H9 (cell line): ENCODE measurements at regions not wholly inside any gene's neighbourhood (a gene's known extent, or its start where the extent isn't known, plus 50 kb on each side); places are given as distances from the start of the nearest gene placed in this dataset.

Experiments used
- DNase-seq: peaks from one replicate; pipeline ENCODE4 v3.0.0-alpha.2; 2017
- H2AFZ ChIP-seq: one replicate; pipeline ENCODE4 v1.6.1; 2013; ENCODE audit warnings: mild to moderate bottlenecking, low read length, control low read depth, moderate library complexity
- H2AK5ac ChIP-seq: 2 replicates; pipeline ENCODE4 v1.6.1; 2013; ENCODE audit warnings: low read length, control low read depth, mixed read lengths; ENCODE audit not compliant: insufficient read length
- H2BK120ac ChIP-seq: one replicate; pipeline ENCODE4 v1.6.1; 2013; ENCODE audit warnings: low read depth, mild to moderate bottlenecking, low read length, control low read depth, inconsistent platforms; ENCODE audit not compliant: poor library complexity, severe bottlenecking
- H2BK12ac ChIP-seq: 2 replicates; pipeline ENCODE4 v1.6.1; 2013; ENCODE audit warnings: low read length, control low read depth, mixed read lengths, low read depth; ENCODE audit not compliant: insufficient read length
- H2BK15ac ChIP-seq: 2 replicates; pipeline ENCODE4 v1.6.1; 2013; ENCODE audit warnings: low read depth, low read length, control low read depth
- H2BK20ac ChIP-seq: one replicate; pipeline ENCODE4 v1.6.1; 2013; ENCODE audit warnings: low read depth, mild to moderate bottlenecking, low read length, control low read depth, inconsistent platforms; ENCODE audit not compliant: poor library complexity, severe bottlenecking
- H2BK5ac ChIP-seq: 2 replicates; pipeline ENCODE4 v1.6.1; 2013; ENCODE audit warnings: low read length, control low read depth, mixed read lengths; ENCODE audit not compliant: insufficient read length
- H3K14ac ChIP-seq: 2 replicates; pipeline ENCODE4 v1.6.1; 2013; ENCODE audit warnings: low read length, control low read depth; ENCODE audit not compliant: insufficient read depth
- H3K18ac ChIP-seq: 2 replicates; pipeline ENCODE4 v1.6.1; 2013; ENCODE audit warnings: low read depth, mild to moderate bottlenecking, mixed read lengths, low read length, control low read depth; ENCODE audit not compliant: insufficient read length
- H3K23ac ChIP-seq: 2 replicates; pipeline ENCODE4 v1.6.1; 2013; ENCODE audit warnings: low read length, control low read depth, mixed read lengths, low read depth; ENCODE audit not compliant: insufficient read length
- H3K23me2 ChIP-seq: 2 replicates; pipeline ENCODE4 v1.6.1; 2013; ENCODE audit warnings: low read depth, mild to moderate bottlenecking, mixed read lengths, low read length, control low read depth; ENCODE audit not compliant: insufficient read length, poor library complexity, severe bottlenecking
- H3K27ac ChIP-seq: 2 replicates; pipeline ENCODE4 v1.5.1; 2013; ENCODE audit warnings: low read length, control low read depth, mixed read lengths, low read depth; ENCODE audit not compliant: insufficient read length
- H3K27me3 ChIP-seq: 2 replicates; pipeline ENCODE4 v1.6.1; 2013; ENCODE audit warnings: low read length, control low read depth, inconsistent platforms; ENCODE audit not compliant: insufficient read depth
- H3K4ac ChIP-seq: 2 replicates; pipeline ENCODE4 v1.6.1; 2013; ENCODE audit warnings: low read depth, mild to moderate bottlenecking, control low read depth, inconsistent platforms, low read length, moderate library complexity
- H3K4me1 ChIP-seq: 2 replicates; pipeline ENCODE4 v1.6.1; 2013; ENCODE audit warnings: low read length, control low read depth, inconsistent platforms; ENCODE audit not compliant: insufficient read depth
- H3K4me2 ChIP-seq: 2 replicates; pipeline ENCODE4 v1.6.1; 2013; ENCODE audit warnings: low read length, control low read depth, mixed read lengths; ENCODE audit not compliant: insufficient read length, insufficient read depth
- H3K56ac ChIP-seq: 2 replicates; pipeline ENCODE4 v1.6.1; 2013; ENCODE audit warnings: low read depth, mild to moderate bottlenecking, mixed read lengths, low read length, control low read depth; ENCODE audit not compliant: insufficient read length
- H3K79me1 ChIP-seq: 2 replicates; pipeline ENCODE4 v1.6.1; 2013; ENCODE audit warnings: low read depth, mild to moderate bottlenecking, moderate library complexity, low read length, control low read depth, inconsistent platforms; ENCODE audit not compliant: insufficient read depth, poor library complexity, severe bottlenecking
- H3K79me2 ChIP-seq: 2 replicates; pipeline ENCODE4 v1.6.1; 2013; ENCODE audit warnings: low read length, control low read depth, inconsistent platforms; ENCODE audit not compliant: insufficient read depth
- H3K9ac ChIP-seq: 2 replicates; pipeline ENCODE4 v1.6.1; 2013; ENCODE audit warnings: low read length, control low read depth, mixed read lengths; ENCODE audit not compliant: insufficient read length; ENCODE audit errors: extremely low read depth
- H3K9me3 ChIP-seq: one replicate; pipeline ENCODE4 v1.6.1; 2013; ENCODE audit warnings: low read depth, low read length, inconsistent platforms; ENCODE audit not compliant: control insufficient read depth
- H3T11ph ChIP-seq: one replicate; pipeline ENCODE4 v1.6.1; 2013; ENCODE audit warnings: mild to moderate bottlenecking, low read length, control low read depth, inconsistent platforms
- H4K20me1 ChIP-seq: one replicate; pipeline ENCODE4 v1.6.1; 2013; ENCODE audit not compliant: control insufficient read depth, insufficient read length, insufficient read depth
- H4K5ac ChIP-seq: 2 replicates; pipeline ENCODE4 v1.6.1; 2013; ENCODE audit warnings: low read depth, mild to moderate bottlenecking, mixed read lengths, low read length, control low read depth; ENCODE audit not compliant: insufficient read length
- H4K8ac ChIP-seq: replicated peaks from 2 replicates; pipeline ENCODE4 v1.6.1; 2013; ENCODE audit warnings: low read length, control low read depth, mixed read lengths, low read depth; ENCODE audit not compliant: insufficient read length
- H4K91ac ChIP-seq: 2 replicates; pipeline ENCODE4 v1.6.1; 2013; ENCODE audit warnings: low read depth, mild to moderate bottlenecking, moderate library complexity, mixed read lengths, low read length, control low read depth; ENCODE audit not compliant: insufficient read length
- H3K27ac Mint-ChIP-seq, 3 experiments: 2 replicates in 2 of 3; 3 replicates in 1 of 3; pipeline ENCODE4 v1.8.0; 2020 to 2021; ENCODE audit warnings: mixed read lengths in 3 of 3, mild to moderate bottlenecking in 1 of 3, moderate library complexity in 1 of 3
- H3K27me3 Mint-ChIP-seq: 2 replicates; pipeline ENCODE4 v1.8.0; 2021; ENCODE audit warnings: low read depth, mild to moderate bottlenecking, moderate library complexity, mixed read lengths
- H3K36me3 Mint-ChIP-seq, 3 experiments: 2 replicates in 2 of 3; 3 replicates in 1 of 3; pipeline ENCODE4 v1.8.0; 2020 to 2021; ENCODE audit warnings: low read depth in 3 of 3, mixed read lengths in 3 of 3; ENCODE audit not compliant: insufficient read depth in 1 of 3
- H3K4me1 Mint-ChIP-seq, 2 experiments: 2 replicates each; pipeline ENCODE4 v1.8.0; 2020; ENCODE audit warnings: mixed read lengths in 2 of 2
- H3K4me3 Mint-ChIP-seq, 2 experiments: 2 replicates in 1 of 2; 3 replicates in 1 of 2; pipeline ENCODE4 v1.8.0; 2020 to 2021; ENCODE audit warnings: mild to moderate bottlenecking in 2 of 2, mixed read lengths in 2 of 2, moderate library complexity in 1 of 2
- H3K9me3 Mint-ChIP-seq, 2 experiments: 2 replicates in 1 of 2; 3 replicates in 1 of 2; pipeline ENCODE4 v1.8.0; 2020; ENCODE audit warnings: mild to moderate bottlenecking in 2 of 2, mixed read lengths in 2 of 2, moderate library complexity in 1 of 2
- WGBS: extraction: QIAGEN DNeasy Blood & Tissue Kit; methylation state at CpG from one replicate; pipeline ENCODE4 v1.1.7; 2013; ENCODE audit warnings: missing lambda C conversion rate, low lambda C conversion rate, mixed read lengths; ENCODE audit not compliant: insufficient read length; ENCODE audit errors: extremely low coverage; 5-methylcytosine and 5-hydroxymethylcytosine counted together
- TF ChIP-seq, protein P1 (sequence below): fragments of 200-600 bp; sonication (generic); conservative IDR thresholded peaks from 3 replicates; pipeline ENCODE4 v1.8.0; 2021; ENCODE audit warnings: antibody characterized with exemption, mild to moderate bottlenecking

- no CpG with 5 or more reads among the region's 4 CpGs for WGBS
Observed at GRCh38 chr4:137180349-137180748, 351.9 kb downstream of the PCDH18 start.

More at GRCh38 chr4:137180349-137180748, 351.9 kb downstream of the PCDH18 start:
- Histone ChIP-seq H3K18ac (no peak overlapping the region), H3K23ac (no peak overlapping the region), H3K27me3 (no peaks in the 10 kb centered on the region), H4K20me1 (no peaks in the 10 kb centered on the region), H3K9ac (no peak overlapping the region), H3K23me2 (no peaks in the 10 kb centered on the region), H3K9me3 (no peaks in the 10 kb centered on the region), H3K27ac (no peak overlapping the region), H3K14ac (no peak overlapping the region), H3K79me2 (no peaks in the 10 kb centered on the region), H2AK5ac (no peak overlapping the region), H4K8ac (no peak overlapping the region), H2AFZ (no peak overlapping the region), H3T11ph (no peak overlapping the region), H2BK120ac (no peak overlapping the region), H2BK5ac (no peak overlapping the region), H2BK15ac (no peak overlapping the region), H3K4ac (no peak overlapping the region), H3K56ac (no peak overlapping the region), H2BK20ac (no peak overlapping the region), H2BK12ac (no peak overlapping the region), H4K91ac (no peak overlapping the region), H3K4me1 (no peaks in the 10 kb centered on the region), H3K79me1 (no peaks in the 10 kb centered on the region), H3K4me2 (no peak overlapping the region), H4K5ac (no peak overlapping the region)
- peak; percentile 54 for DNase-seq
- Mint-ChIP-seq H3K4me3 (no peak overlapping the region), H3K27me3 (no peaks in the 10 kb centered on the region), H3K27ac (no peak overlapping the region), H3K4me1 (peaks cover 0 to 4% of the 10 kb centered on the region in 2 experiments; a peak in 2 of 4 replicates), H3K36me3 (peaks cover 0 to 4% (median 0%) of the 10 kb centered on the region in 3 experiments; a peak in 3 of 7 replicates), H3K9me3 (peaks cover 4 to 7% of the 10 kb centered on the region in 2 experiments; a peak in 4 of 5 replicates)
- TF ChIP-seq, protein P1, sequence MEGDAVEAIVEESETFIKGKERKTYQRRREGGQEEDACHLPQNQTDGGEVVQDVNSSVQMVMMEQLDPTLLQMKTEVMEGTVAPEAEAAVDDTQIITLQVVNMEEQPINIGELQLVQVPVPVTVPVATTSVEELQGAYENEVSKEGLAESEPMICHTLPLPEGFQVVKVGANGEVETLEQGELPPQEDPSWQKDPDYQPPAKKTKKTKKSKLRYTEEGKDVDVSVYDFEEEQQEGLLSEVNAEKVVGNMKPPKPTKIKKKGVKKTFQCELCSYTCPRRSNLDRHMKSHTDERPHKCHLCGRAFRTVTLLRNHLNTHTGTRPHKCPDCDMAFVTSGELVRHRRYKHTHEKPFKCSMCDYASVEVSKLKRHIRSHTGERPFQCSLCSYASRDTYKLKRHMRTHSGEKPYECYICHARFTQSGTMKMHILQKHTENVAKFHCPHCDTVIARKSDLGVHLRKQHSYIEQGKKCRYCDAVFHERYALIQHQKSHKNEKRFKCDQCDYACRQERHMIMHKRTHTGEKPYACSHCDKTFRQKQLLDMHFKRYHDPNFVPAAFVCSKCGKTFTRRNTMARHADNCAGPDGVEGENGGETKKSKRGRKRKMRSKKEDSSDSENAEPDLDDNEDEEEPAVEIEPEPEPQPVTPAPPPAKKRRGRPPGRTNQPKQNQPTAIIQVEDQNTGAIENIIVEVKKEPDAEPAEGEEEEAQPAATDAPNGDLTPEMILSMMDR, result peak; percentile 67
